ENCODE measurements at regions not wholly inside any gene's neighbourhood (a gene's known extent, or its start where the extent isn't known, plus 50 kb on each side); places are given as distances from the start of the nearest gene placed in this dataset.

DNA sequence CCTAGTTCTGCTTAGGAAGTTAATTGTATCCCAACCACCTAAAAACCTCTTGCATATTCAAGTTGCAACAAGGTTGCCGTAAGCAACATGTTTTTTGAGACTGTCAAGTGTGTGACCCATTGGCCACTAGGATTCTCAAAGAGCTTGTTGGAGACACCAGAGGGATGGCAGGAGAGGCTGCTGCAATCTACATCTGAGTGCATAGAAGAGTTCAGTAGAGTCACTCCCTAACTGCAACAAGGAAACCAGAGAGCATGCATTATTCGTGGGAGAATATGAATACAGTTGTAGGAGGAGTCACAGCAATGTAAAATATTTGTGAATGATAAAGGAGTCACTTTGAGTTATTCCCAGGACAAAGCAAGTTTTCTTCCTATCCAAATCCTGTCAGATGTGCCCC, 538.6 kb downstream of the TNS3 start:
- H3K27me3 ChIP-seq (ENCODE audit: control insufficient read depth in 4 of 4, insufficient read depth in 4 of 4, low read length in 3 of 4) = no peaks in the 10 kb centered on the region
- no peak for DNase-seq (ENCODE audit: low spot score)
- TF ChIP-seq JUND (IDR thresholded peaks at IDR 0.05) (no peak), SP1 (IDR thresholded peaks at IDR 0.05) (no peak), HNF4G (IDR thresholded peaks at IDR 0.05) (no peak), FOXA2 (IDR thresholded peaks at IDR 0.05) (no peak), TAF1 (conservative IDR thresholded peaks at IDR 0.05) (no peak), GABPA (IDR thresholded peaks at IDR 0.05 in 1 of 2, conservative IDR thresholded peaks at IDR 0.05 in 1 of 2) (no peak), HNF4A (conservative IDR thresholded peaks at IDR 0.05) (no peak), EGR1 (IDR thresholded peaks at IDR 0.05; ENCODE audit: low read depth in 2 of 2) (no peak), YY1 (IDR thresholded peaks at IDR 0.05) (no peak), RAD21 (IDR thresholded peaks at IDR 0.05) (no peak), FOXA1 (IDR thresholded peaks at IDR 0.05) (no peak), RXRA (IDR thresholded peaks at IDR 0.05) (no peak)
- TF ChIP-seq, protein P1, sequence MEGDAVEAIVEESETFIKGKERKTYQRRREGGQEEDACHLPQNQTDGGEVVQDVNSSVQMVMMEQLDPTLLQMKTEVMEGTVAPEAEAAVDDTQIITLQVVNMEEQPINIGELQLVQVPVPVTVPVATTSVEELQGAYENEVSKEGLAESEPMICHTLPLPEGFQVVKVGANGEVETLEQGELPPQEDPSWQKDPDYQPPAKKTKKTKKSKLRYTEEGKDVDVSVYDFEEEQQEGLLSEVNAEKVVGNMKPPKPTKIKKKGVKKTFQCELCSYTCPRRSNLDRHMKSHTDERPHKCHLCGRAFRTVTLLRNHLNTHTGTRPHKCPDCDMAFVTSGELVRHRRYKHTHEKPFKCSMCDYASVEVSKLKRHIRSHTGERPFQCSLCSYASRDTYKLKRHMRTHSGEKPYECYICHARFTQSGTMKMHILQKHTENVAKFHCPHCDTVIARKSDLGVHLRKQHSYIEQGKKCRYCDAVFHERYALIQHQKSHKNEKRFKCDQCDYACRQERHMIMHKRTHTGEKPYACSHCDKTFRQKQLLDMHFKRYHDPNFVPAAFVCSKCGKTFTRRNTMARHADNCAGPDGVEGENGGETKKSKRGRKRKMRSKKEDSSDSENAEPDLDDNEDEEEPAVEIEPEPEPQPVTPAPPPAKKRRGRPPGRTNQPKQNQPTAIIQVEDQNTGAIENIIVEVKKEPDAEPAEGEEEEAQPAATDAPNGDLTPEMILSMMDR (IDR thresholded peaks at IDR 0.05; ENCODE audit: low read depth, low read length, missing input control) = no peak
- TF ChIP-seq, protein P2, sequence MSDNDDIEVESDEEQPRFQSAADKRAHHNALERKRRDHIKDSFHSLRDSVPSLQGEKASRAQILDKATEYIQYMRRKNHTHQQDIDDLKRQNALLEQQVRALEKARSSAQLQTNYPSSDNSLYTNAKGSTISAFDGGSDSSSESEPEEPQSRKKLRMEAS (IDR thresholded peaks at IDR 0.05) = no peak
- TF ChIP-seq, protein P3, sequence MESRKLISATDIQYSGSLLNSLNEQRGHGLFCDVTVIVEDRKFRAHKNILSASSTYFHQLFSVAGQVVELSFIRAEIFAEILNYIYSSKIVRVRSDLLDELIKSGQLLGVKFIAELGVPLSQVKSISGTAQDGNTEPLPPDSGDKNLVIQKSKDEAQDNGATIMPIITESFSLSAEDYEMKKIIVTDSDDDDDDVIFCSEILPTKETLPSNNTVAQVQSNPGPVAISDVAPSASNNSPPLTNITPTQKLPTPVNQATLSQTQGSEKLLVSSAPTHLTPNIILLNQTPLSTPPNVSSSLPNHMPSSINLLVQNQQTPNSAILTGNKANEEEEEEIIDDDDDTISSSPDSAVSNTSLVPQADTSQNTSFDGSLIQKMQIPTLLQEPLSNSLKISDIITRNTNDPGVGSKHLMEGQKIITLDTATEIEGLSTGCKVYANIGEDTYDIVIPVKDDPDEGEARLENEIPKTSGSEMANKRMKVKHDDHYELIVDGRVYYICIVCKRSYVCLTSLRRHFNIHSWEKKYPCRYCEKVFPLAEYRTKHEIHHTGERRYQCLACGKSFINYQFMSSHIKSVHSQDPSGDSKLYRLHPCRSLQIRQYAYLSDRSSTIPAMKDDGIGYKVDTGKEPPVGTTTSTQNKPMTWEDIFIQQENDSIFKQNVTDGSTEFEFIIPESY (IDR thresholded peaks at IDR 0.05) = no peak
- TF ChIP-seq, protein P4, sequence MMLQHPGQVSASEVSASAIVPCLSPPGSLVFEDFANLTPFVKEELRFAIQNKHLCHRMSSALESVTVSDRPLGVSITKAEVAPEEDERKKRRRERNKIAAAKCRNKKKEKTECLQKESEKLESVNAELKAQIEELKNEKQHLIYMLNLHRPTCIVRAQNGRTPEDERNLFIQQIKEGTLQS (IDR thresholded peaks at IDR 0.05) = no peak
- TF ChIP-seq, protein P5, sequence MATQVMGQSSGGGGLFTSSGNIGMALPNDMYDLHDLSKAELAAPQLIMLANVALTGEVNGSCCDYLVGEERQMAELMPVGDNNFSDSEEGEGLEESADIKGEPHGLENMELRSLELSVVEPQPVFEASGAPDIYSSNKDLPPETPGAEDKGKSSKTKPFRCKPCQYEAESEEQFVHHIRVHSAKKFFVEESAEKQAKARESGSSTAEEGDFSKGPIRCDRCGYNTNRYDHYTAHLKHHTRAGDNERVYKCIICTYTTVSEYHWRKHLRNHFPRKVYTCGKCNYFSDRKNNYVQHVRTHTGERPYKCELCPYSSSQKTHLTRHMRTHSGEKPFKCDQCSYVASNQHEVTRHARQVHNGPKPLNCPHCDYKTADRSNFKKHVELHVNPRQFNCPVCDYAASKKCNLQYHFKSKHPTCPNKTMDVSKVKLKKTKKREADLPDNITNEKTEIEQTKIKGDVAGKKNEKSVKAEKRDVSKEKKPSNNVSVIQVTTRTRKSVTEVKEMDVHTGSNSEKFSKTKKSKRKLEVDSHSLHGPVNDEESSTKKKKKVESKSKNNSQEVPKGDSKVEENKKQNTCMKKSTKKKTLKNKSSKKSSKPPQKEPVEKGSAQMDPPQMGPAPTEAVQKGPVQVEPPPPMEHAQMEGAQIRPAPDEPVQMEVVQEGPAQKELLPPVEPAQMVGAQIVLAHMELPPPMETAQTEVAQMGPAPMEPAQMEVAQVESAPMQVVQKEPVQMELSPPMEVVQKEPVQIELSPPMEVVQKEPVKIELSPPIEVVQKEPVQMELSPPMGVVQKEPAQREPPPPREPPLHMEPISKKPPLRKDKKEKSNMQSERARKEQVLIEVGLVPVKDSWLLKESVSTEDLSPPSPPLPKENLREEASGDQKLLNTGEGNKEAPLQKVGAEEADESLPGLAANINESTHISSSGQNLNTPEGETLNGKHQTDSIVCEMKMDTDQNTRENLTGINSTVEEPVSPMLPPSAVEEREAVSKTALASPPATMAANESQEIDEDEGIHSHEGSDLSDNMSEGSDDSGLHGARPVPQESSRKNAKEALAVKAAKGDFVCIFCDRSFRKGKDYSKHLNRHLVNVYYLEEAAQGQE (IDR thresholded peaks at IDR 0.05) = no peak
- WGBS = 88% methylated on average over 2 of the region's 2 CpGs
- no peaks in the 10 kb centered on the region for H3K9me3 ChIP-seq (ENCODE audit: control insufficient read depth in 4 of 4, low read length in 3 of 4)
- peaks cover 0 to 10% (median 2%) of the 10 kb centered on the region in 4 donors for H3K4me1 ChIP-seq (ENCODE audit: control insufficient read depth in 4 of 4, insufficient read depth in 4 of 4, low read length in 3 of 4)
- no peak overlapping the region for H3K9ac ChIP-seq (ENCODE audit: low read depth in 1 of 2, low read length in 2 of 2)
- no peak overlapping the region for H3K27ac ChIP-seq (ENCODE audit: low read depth in 1 of 2, low read length in 2 of 2)
- H3K36me3 ChIP-seq (ENCODE audit: control insufficient read depth in 4 of 4, insufficient read depth in 3 of 4, low read depth in 1 of 4, low read length in 3 of 4) = no peaks in the 10 kb centered on the region
- H3K4me3 ChIP-seq (ENCODE audit: low read depth in 1 of 3, low read length in 3 of 3) = no peak overlapping the region

DNA sequence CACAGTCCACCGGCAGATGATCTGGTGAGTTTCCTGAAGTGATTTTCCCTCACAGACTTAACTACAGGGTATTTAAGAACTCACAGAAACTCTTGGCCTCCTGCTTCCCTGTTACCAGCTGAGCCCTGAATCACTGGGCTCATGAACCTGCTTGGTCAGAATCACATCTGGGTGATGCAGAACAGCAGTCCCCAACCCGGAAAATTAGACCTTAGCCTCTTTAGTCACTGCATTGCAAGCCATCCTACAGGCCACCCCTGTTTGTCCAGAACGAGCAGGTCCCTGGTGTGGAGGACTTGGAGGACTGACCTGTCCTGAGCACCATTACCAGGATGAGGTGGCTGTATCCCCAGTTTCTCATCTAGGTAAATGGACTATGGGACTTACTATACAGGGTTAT, 539.2 kb downstream of the TNS3 start:
- TF ChIP-seq SP1 (IDR thresholded peaks at IDR 0.05) (no peak), FOXA1 (IDR thresholded peaks at IDR 0.05) (no peak), EGR1 (IDR thresholded peaks at IDR 0.05; ENCODE audit: low read depth in 2 of 2) (no peak), NR2F2 (IDR thresholded peaks at IDR 0.05) (no peak), JUND (IDR thresholded peaks at IDR 0.05) (no peak), HNF4A (conservative IDR thresholded peaks at IDR 0.05) (no peak), GABPA (IDR thresholded peaks at IDR 0.05 in 1 of 2, conservative IDR thresholded peaks at IDR 0.05 in 1 of 2) (no peak)
- TF ChIP-seq, protein P2 (IDR thresholded peaks at IDR 0.05) = no peak
- TF ChIP-seq, protein P1 (IDR thresholded peaks at IDR 0.05; ENCODE audit: low read depth, low read length, missing input control) = no peak
- TF ChIP-seq, protein P3 (IDR thresholded peaks at IDR 0.05) = no peak
- no peak overlapping the region for H3K9ac ChIP-seq (ENCODE audit: low read depth in 1 of 2, low read length in 2 of 2)

More for the DNA sequence above, 539.2 kb downstream of the TNS3 start:
- H3K4me1 ChIP-seq (ENCODE audit: control insufficient read depth in 4 of 4, insufficient read depth in 4 of 4, low read length in 3 of 4) = peaks cover 0 to 10% (median 2%) of the 10 kb centered on the region in 4 donors
- no peak overlapping the region for H3K27ac ChIP-seq (ENCODE audit: low read depth in 1 of 2, low read length in 2 of 2)
- no peak overlapping the region for H3K4me3 ChIP-seq (ENCODE audit: low read depth in 1 of 3, low read length in 3 of 3)
- H3K27me3 ChIP-seq (ENCODE audit: control insufficient read depth in 4 of 4, insufficient read depth in 4 of 4, low read length in 3 of 4) = no peaks in the 10 kb centered on the region
- no peaks in the 10 kb centered on the region for H3K9me3 ChIP-seq (ENCODE audit: control insufficient read depth in 4 of 4, low read length in 3 of 4)
- H3K36me3 ChIP-seq (ENCODE audit: control insufficient read depth in 4 of 4, insufficient read depth in 3 of 4, low read depth in 1 of 4, low read length in 3 of 4) = no peaks in the 10 kb centered on the region
- no peak for DNase-seq (ENCODE audit: low spot score)
- 90% methylated on average over 3 of the region's 3 CpGs for WGBS

Data from liver (tissue), 8 donors.